ENCODE measurements at regions not wholly inside any gene's neighbourhood (a gene's known extent, or its start where the extent isn't known, plus 50 kb on each side); places are given as distances from the start of the nearest gene placed in this dataset.

GRCh38 chr16:85470873-85471272, 142.2 kb upstream of the GSE1 start:
- TF ChIP-seq CTCF (IDR thresholded peaks at IDR 0.05) (no peak), POLR2A (IDR thresholded peaks at IDR 0.05) (no peak)
